Ishikawa (cell line): ENCODE measurements at regions not wholly inside any gene's neighbourhood (a gene's known extent, or its start where the extent isn't known, plus 50 kb on each side); places are given as distances from the start of the nearest gene placed in this dataset.

Source experiments
- EGR1 ChIP-seq: IDR thresholded peaks from 2 replicates; pipeline ENCODE4 v1.6.1; 2012
- REST ChIP-seq: IDR thresholded peaks from 2 replicates; pipeline ENCODE4 v1.6.1; 2012; ENCODE audit warnings: low read depth, mild to moderate bottlenecking
- TAF1 ChIP-seq: IDR thresholded peaks from 2 replicates; pipeline ENCODE4 v1.6.1; 2012; ENCODE audit warnings: low read depth, mild to moderate bottlenecking
- TCF12 ChIP-seq: IDR thresholded peaks from 2 replicates; pipeline ENCODE4 v1.6.1; 2012; ENCODE audit warnings: low read depth
- YY1 ChIP-seq: IDR thresholded peaks from 2 replicates; pipeline ENCODE4 v1.6.1; 2012; ENCODE audit warnings: low read depth

GRCh38 chr1:2948001-2948750 lies 73.1 kb upstream of the ACTRT2 start:
- TF ChIP-seq REST = no peak
- TF ChIP-seq TCF12 = no peak
- no peak for TF ChIP-seq EGR1
- TF ChIP-seq TAF1 = no peak
- no peak for TF ChIP-seq YY1
